GM12878 (cell line): ENCODE measurements at regions not wholly inside any gene's neighbourhood (a gene's known extent, or its start where the extent isn't known, plus 50 kb on each side); places are given as distances from the start of the nearest gene placed in this dataset.

Experiments
- ATAC-seq: fragments of 200-7000 bp; cut with Tn5 transposase; 3 replicates; pipeline ENCODE4 v1.9.1; 2020; ENCODE audit warnings: mild to moderate bottlenecking, moderate library complexity
- BruUV-seq: library from RNA; stranded (reverse); fragments of 400-500 nt; replicated peaks from 2 replicates; lab custom pipeline; 2021; lab: Mats Ljungman, UMichigan
- CTCF ChIA-PET: fragments of 300-600 bp; sonication (Branson Sonifier 250); formaldehyde crosslinking; extraction: SDS; loops from one replicate; lab custom pipeline; 2021; ENCODE audit warnings: inconsistent platforms; lab: Yijun Ruan, JAX
- POLR2A ChIA-PET: fragments of 350-600 bp; formaldehyde crosslinking; extraction: SDS; loops from one replicate; lab custom pipeline; 2021; ENCODE audit warnings: inconsistent platforms; lab: Charles Lee
- RAD21 ChIA-PET: fragments of 300-600 bp; sonication (Branson Sonifier 250); formaldehyde crosslinking; loops from one replicate; lab custom pipeline; 2023; ENCODE audit warnings: antibody characterized with exemption; ENCODE audit not compliant: unreplicated experiment; lab: Charles Lee
- SMC1A ChIA-PET: fragments of 300-600 bp; sonication (Branson Sonifier 250); formaldehyde crosslinking; loops from one replicate; lab custom pipeline; 2023; ENCODE audit not compliant: unreplicated experiment, uncharacterized antibody; lab: Charles Lee
- DNase-seq: peaks from one replicate; pipeline ENCODE4 v3.0.0-alpha.2; 2011; ENCODE audit warnings: low read depth, low spot score
- FAIRE-seq: peaks from 3 replicates; lab custom pipeline; 2011; peaks lifted over from hg19 to GRCh38; lab: Jason Lieb, UNC
- H2AFZ ChIP-seq: 2 replicates; pipeline ENCODE4 v1.6.0; 2011; ENCODE audit warnings: low read depth, low read length, control low read depth; ENCODE audit not compliant: control insufficient read depth
- H3K27ac ChIP-seq: 2 replicates; pipeline ENCODE4 v1.5.1; 2011; ENCODE audit warnings: control low read depth; ENCODE audit not compliant: control insufficient read depth, insufficient read depth
- H3K27me3 ChIP-seq, 2 experiments: replicated peaks in 1 of 2; 2 replicates each; pipeline versions ENCODE4 v1.6.0 to v1.6.1; 2011; ENCODE audit warnings: low read length in 1 of 2; ENCODE audit not compliant: control insufficient read depth in 2 of 2, insufficient read depth in 2 of 2
- H3K36me3 ChIP-seq, 2 experiments: 2 replicates each; pipeline ENCODE4 v1.5.1; 2011; ENCODE audit warnings: low read length in 1 of 2; ENCODE audit not compliant: control insufficient read depth in 2 of 2, insufficient read depth in 2 of 2
- H3K4me1 ChIP-seq: 2 replicates; pipeline ENCODE4 v1.6.1; 2011; ENCODE audit warnings: mild to moderate bottlenecking, low read length, moderate library complexity, mixed read lengths; ENCODE audit not compliant: control insufficient read depth, insufficient read depth
- H3K4me2 ChIP-seq: 2 replicates; pipeline ENCODE4 v1.6.0; 2011; ENCODE audit warnings: control low read depth; ENCODE audit not compliant: control insufficient read depth, insufficient read depth
- H3K4me3 ChIP-seq: fragments of 200-600 bp; sonication (generic); 2 replicates; pipeline ENCODE4 v1.5.1; 2016
- H3K79me2 ChIP-seq: 2 replicates; pipeline ENCODE4 v1.6.0; 2011; ENCODE audit warnings: low read length; ENCODE audit not compliant: control insufficient read depth, insufficient read depth
- H3K9ac ChIP-seq: 2 replicates; pipeline ENCODE4 v1.8.0; 2011; ENCODE audit warnings: low read length, control low read depth, mixed read lengths; ENCODE audit not compliant: control insufficient read depth, insufficient read depth
- H3K9me3 ChIP-seq: replicated peaks from 3 replicates; pipeline ENCODE4 v1.5.1; 2011; ENCODE audit warnings: mild to moderate bottlenecking, low read length; ENCODE audit not compliant: control insufficient read depth, insufficient read depth
- H4K20me1 ChIP-seq: 2 replicates; pipeline ENCODE4 v1.6.0; 2011; ENCODE audit not compliant: control insufficient read depth, insufficient read depth
- FOS ChIP-seq: IDR thresholded peaks from 3 replicates; pipeline ENCODE4 v1.6.1; 2011; ENCODE audit warnings: borderline replicate concordance; ENCODE audit not compliant: insufficient read length; ENCODE audit errors: extremely low read depth
- KLF5 ChIP-seq: fragments of 450-650 bp; IDR thresholded peaks from 2 replicates; pipeline ENCODE4 v1.6.1; 2014; ENCODE audit warnings: mild to moderate bottlenecking; ENCODE audit not compliant: partially characterized antibody
- RAD51 ChIP-seq: fragments of 450-650 bp; IDR thresholded peaks from 2 replicates; pipeline ENCODE4 v1.6.1; 2016; ENCODE audit warnings: moderate library complexity, mild to moderate bottlenecking, inconsistent platforms
- SMAD1 ChIP-seq: fragments of 450-650 bp; IDR thresholded peaks from 2 replicates; pipeline ENCODE4 v1.6.1; 2018; ENCODE audit warnings: mild to moderate bottlenecking, low read depth; ENCODE audit not compliant: partially characterized antibody
- WGBS: methylation state at CpG from one replicate; pipeline ENCODE4 v1.1.6; 2016; ENCODE audit warnings: low lambda C conversion rate; ENCODE audit not compliant: insufficient replicate concordance, insufficient coverage; ENCODE audit errors: missing lambda C conversion rate; 5-methylcytosine and 5-hydroxymethylcytosine counted together
- in situ Hi-C: fragments of 300-500 bp; cut with MboI; formaldehyde crosslinking; loops from 9 replicates; pipeline ENCODE4 v1.14.3; 2018; ENCODE audit warnings: mixed read lengths
- intact Hi-C: fragments of 100-400 bp; cut with micrococcal nuclease; formaldehyde crosslinking; loops from one replicate; pipeline ENCODE4 v1.14.2; 2022; ENCODE audit not compliant: unreplicated experiment

DNA sequence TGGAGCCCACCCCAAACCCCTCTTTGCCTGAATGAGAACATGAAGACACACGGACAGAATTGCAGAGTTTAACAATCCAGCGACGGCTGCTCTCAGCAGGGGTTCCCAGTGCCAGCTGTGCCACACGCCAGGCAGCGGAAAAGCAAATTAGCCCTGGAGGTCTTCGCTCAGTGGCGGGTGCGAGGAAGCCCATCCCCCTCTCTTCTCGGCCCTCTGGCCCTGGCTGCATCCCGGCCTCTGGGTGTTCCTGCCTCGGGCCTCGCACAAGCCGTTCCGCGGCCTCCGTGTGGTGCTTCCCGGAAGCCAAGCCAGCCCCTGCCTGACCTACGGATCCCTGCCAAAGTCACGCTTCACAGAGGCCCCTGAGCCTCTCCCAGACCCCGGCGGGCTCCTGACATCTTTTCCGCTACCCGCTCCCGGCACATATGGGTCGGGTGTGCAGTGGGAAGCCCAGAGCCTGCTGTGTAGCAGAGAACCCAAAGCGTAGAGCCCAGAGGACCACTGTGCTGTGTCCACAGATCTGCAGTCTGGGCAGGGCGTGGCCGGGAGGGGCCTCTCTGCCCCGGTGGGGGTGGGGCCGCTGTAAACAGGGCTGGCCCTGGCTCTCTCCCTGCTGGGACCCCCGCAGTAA, 70.7 kb upstream of the GALNT9 start (continued):
- TF ChIP-seq KLF5 (no peak), FOS (no peak)

GRCh38 chr12:132399092-132400010, 70.0 kb upstream of the GALNT9 start:
- ATAC-seq, result no peak
- H3K27me3 ChIP-seq, result no peaks in the 10 kb centered on the region
- H4K20me1 ChIP-seq, result no peaks in the 10 kb centered on the region
- in situ Hi-C loops, result no loop called here
- no peaks in the 10 kb centered on the region for H3K9me3 ChIP-seq
- no TSS peak for BruUV-seq
- ChIA-PET POLR2A (no interaction called here), RAD21 (no interaction called here), SMC1A (no interaction called here), CTCF (no interaction called here)
- TF ChIP-seq RAD51 (no peak), SMAD1 (no peak)
- DNase-seq, result no peak
- no peaks in the 10 kb centered on the region for H3K36me3 ChIP-seq
- H3K79me2 ChIP-seq, result no peaks in the 10 kb centered on the region
- H3K4me1 ChIP-seq, result no peaks in the 10 kb centered on the region
- H2AFZ ChIP-seq, result no peak overlapping the region
- no peak overlapping the region for H3K9ac ChIP-seq
- WGBS, result 50% methylated on average over 30 of the region's 43 CpGs
- no peak overlapping the region for H3K27ac ChIP-seq
- intact Hi-C loops, result no loop called here
- H3K4me3 ChIP-seq, result no peak overlapping the region
- no peak for FAIRE-seq
- H3K4me2 ChIP-seq, result no peak overlapping the region
